Body of pancreas (tissue), 4 donors: ENCODE measurements at regions not wholly inside any gene's neighbourhood (a gene's known extent, or its start where the extent isn't known, plus 50 kb on each side); places are given as distances from the start of the nearest gene placed in this dataset.

Experiments used
- CTCF ChIP-seq, 7 experiments: fragments of 450-650 bp in 4 of 7; fragments of 200-600 bp in 3 of 7; sonication (generic) in 3 of 7; IDR thresholded peaks; one replicate each; pipeline ENCODE4 v1.5.1; 2016 to 2019; ENCODE audit warnings: antibody characterized with exemption in 7 of 7
- POLR2A ChIP-seq, 3 donors: fragments of 450-650 bp; IDR thresholded peaks; one replicate each; pipeline ENCODE4 v1.6.1; 2016; ENCODE audit warnings: antibody characterized with exemption in 3 of 3, mild to moderate bottlenecking in 2 of 3

- TF ChIP-seq CTCF (IDR thresholded peaks at IDR 0.05), result no peak
- TF ChIP-seq POLR2A (IDR thresholded peaks at IDR 0.05), result no peak
These were observed 247.6 kb upstream of the MKI67 start for GRCh38 chr10:128373831-128374230.
